Stimulated activated naive CD8-positive, alpha-beta T cell treated with anti-CD3 and anti-CD28 coated beads, Interleukin-15, Interleukin-2, amounts not matched to agents 100 U/mL and 50 U/mL, for 24 hours (primary cell): ENCODE measurements at regions not wholly inside any gene's neighbourhood (a gene's known extent, or its start where the extent isn't known, plus 50 kb on each side); places are given as distances from the start of the nearest gene placed in this dataset.
"Not testable (repeated sequence)": the region's sequence is repeated elsewhere in the genome, so short reads cannot be mapped to it uniquely, and the experiment has no call there.

Experiments used
- ATAC-seq: fragments of 150-1000 bp; cut with Tn5 transposase; one replicate; pipeline ENCODE4 v1.10.0; 2021
- DNase-seq: peaks from one replicate; pipeline ENCODE4 v3.0.0; 2021

DNA sequence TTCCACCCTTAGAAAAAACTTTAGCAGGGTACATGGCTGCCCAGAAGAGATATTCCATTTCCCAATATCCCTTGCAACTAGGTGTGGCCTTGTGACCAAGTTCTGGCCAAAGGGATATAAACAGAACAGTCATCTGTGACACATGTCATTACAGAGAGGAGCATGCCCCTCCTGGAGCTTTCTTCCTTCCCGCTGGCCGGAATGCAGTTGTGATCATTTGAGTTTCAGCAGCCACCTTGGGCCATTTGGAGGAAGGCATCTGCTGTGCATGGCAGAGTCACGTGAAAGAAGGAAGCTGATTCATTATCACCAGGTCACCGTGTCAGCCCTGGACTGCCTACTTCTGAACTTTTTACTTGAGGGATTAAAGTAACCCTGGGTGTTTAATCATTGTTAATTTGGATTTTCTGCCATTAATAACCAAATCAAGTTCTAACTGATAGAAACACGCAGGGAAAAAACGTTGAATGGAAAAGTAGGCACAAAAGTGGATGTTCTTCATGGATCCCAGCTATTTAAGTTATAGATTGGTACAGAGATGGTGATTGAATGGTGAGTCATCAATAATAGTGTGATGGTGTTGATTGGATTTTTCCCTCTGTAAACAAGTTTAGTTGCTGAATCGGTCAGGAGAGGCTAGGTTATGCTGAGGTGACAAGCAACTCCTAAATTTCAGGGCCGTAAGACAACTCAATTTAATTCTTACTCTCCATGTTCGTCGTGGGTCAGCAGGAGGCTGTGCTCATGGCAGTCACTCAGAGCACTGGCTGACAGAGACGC lies 80.7 kb upstream of the CCDC167 start:
- ATAC-seq (no peak), DNase-seq (no peak)

DNA sequence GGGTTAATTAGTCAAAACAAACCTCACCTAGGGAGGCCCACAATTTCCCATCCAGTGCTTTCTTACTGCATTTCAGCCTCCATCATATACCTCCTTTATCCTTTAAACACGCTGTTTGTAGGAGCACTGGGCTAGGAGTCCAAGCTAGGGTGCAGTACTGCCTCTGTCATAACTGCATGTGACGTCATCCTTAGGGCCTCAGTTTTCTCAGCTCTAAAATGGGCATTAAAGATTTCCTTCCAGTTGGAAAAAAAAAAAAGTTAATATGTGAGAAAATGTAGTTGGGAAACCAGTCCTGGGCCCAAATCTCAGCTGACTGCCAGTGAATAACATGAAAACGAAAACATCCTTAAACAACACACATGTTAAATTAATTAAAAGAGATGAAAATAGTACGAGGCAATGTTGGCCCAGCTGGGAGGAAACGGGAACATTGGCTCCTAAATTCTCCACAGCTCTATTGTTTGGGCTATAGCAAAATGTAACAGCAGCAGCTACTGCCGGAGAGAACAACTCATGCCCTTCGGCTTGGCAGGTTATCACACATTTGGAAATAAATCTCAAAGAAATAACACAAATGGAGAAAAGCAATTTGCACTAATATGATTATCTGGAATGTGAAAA lies 79.9 kb upstream of the CCDC167 start:
- ATAC-seq = no peak

DNA sequence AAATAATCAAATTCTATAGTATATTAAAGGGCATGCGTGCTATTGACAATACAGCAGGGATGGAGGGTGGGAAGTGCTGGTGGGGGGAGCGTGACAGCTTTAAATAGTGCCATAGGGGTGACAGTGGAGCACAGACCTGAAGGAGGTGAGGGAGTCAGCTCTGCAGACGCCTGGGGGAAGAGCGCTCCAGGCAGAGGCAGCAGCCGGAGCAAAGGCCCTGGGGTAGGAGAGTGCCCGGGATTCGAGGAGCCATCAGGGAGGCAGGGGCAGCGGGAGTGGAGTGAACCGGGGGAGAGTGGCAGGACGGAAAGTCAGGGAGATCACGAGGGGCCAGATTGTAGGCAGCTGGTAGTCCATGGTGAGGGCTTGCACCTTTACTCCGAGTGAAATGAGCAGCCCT lies 78.4 kb upstream of the CCDC167 start:
- ATAC-seq (no peak), DNase-seq (no peak)

More for the DNA sequence above, 79.9 kb upstream of the CCDC167 start:
- no peak for DNase-seq

DNA sequence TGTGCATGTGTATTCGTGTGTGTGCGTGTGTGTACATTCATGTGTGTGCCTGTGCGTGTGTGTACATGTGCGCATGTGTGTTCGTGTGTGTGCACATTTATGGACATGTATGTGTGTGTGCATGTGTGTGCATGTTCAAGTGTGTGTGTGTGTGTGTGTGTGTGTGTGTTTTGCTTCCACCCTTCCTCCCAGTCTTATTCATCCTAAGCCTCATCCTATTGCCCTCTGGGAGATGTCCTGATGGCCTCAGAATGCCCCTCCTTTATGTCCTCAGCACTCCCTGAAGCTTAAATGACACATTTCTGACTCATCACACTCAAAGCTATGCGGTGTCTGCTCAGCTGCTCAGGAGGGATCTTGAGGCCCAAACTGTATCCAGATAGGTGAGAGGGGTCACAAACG lies 76.6 kb upstream of the CCDC167 start:
- DNase-seq (no peak), ATAC-seq (peak; percentile 16)

DNA sequence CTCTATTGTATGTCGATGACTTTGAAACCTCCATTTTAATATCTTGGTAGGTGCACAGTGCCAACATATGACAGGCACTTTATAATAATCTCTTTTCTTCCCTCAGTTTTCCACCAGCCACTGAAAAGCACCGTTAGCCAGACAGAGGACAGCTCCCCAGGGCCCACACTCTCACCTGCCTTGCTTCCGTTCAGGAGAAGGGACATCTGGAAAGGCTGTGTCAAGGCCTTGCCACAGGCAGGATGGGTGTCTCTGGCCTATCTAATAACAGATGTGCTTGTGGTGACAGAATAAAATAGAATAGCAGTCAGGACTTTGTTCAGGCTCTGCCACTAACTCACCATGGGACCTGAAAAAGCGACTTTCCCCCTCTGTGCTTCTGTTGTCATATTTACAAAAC lies 75.5 kb upstream of the CCDC167 start:
- no peak for DNase-seq
- no peak for ATAC-seq

- no peak for ATAC-seq
- DNase-seq = no peak
Observed at GRCh38 chr6:37572334-37572733, 72.6 kb upstream of the CCDC167 start.

- DNase-seq (no peak), ATAC-seq (no peak)
Observed at GRCh38 chr6:37570482-37571133, 70.9 kb upstream of the CCDC167 start.

- no peak for ATAC-seq
- no peak for DNase-seq
Observed at GRCh38 chr6:37569743-37570481, 70.2 kb upstream of the CCDC167 start.

DNA sequence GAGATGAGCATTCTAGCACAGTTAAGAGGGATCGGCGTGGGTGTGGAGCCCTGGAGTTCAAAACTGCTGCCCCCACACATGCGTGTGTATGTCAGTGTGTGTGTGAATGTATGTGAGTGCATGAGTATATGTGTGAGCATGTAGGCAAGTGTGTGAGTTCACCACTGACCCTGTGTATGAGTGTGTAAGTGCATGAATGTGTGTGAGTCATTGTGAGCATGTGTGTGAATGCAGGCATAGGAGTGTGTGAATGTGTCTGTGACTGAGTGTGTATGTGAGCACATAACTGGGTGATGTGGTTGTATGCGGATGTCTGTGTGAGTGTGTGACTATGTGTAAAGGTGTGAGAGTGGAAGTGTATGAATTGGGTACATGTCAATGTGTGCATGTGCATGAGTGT lies 69.6 kb upstream of the CCDC167 start:
- ATAC-seq (no peak), DNase-seq (no peak)

GRCh38 chr6:37566950-37567349 lies 67.3 kb upstream of the CCDC167 start:
- DNase-seq = no peak
- no peak for ATAC-seq

DNA sequence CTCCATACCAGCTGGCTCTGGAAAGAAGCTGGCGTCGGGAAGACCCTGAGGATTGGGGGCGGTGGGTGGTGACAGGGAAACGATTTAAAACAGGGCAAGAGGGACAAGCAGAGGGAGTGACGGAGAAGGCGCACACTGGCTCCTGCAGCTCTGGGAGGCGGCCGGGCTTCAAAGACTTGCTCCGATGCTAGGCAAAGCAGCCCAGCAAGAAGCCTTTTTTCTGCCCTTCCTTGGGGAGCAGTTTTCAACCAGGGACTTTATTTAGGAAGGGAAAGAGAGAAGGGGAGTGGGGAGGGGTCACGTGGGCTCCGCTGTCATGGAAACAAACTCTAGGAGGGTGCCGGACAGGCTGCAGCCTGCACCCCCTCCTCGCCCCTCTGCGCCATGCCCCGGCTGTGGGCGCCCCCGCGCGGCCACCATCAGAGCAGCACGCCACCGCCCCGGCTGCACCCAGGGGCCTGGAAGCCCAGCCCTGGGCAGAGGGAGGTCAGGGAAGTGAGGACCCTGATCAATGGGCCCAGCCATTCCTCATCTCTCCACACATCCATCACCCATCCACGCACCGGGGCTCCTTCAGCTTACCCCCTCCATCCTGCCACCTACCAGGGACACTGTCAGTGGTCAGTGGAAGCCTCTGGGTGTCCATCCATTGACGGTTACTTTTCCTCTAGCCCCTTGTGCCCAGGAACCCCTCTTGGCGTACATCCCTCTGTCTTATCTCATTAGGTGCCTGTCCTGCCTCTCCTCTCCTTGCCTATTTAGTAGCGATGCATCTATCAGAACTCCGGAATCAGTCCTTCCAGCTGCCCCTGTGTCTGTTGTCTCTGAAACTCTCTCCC lies 66.6 kb upstream of the CCDC167 start:
- ATAC-seq = peak; percentile 87

GRCh38 chr6:37565267-37566110 lies 65.8 kb upstream of the CCDC167 start:
- no peak for DNase-seq

More for the DNA sequence above, 66.6 kb upstream of the CCDC167 start:
- peak; percentile 85 for DNase-seq

GRCh38 chr6:37562926-37563288 lies 63.2 kb upstream of the CCDC167 start:
- not testable (repeated sequence) for ATAC-seq, DNase-seq

More at GRCh38 chr6:37565267-37566110, 65.8 kb upstream of the CCDC167 start:
- no peak for ATAC-seq

- ATAC-seq = no peak
- DNase-seq = no peak
Observed at GRCh38 chr6:37561361-37561760, 61.7 kb upstream of the CCDC167 start.

- ATAC-seq = no peak
- no peak for DNase-seq
Observed at GRCh38 chr6:37560737-37561103, 61.0 kb upstream of the CCDC167 start.

DNA sequence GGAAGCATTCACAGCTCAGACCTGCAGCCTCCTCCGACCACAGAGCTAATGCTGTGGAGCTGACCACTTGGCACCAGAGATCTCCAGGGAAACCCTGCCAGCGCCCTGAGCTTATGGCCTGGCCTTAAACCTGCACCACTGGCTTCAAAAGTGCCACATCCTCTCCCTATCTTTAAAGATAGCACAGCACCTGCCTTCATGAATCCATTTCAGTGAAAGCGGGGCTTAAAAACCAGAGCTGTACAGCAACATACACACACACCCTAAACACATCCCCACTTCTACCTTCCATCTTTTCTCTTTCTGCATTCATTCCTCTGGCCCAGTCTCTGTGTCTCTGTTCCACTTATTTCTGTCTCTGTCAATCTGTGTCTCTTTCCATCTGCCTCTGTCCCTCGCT lies 59.8 kb upstream of the CCDC167 start:
- DNase-seq (no peak), ATAC-seq (no peak)

GRCh38 chr6:37559050-37559449 lies 59.4 kb upstream of the CCDC167 start:
- DNase-seq = no peak
- ATAC-seq = no peak

- ATAC-seq (no peak), DNase-seq (no peak)
Observed at GRCh38 chr6:37558646-37559045, 59.0 kb upstream of the CCDC167 start.

- DNase-seq = no peak
- ATAC-seq = no peak
Observed at GRCh38 chr6:37558168-37558567, 58.5 kb upstream of the CCDC167 start.

DNA sequence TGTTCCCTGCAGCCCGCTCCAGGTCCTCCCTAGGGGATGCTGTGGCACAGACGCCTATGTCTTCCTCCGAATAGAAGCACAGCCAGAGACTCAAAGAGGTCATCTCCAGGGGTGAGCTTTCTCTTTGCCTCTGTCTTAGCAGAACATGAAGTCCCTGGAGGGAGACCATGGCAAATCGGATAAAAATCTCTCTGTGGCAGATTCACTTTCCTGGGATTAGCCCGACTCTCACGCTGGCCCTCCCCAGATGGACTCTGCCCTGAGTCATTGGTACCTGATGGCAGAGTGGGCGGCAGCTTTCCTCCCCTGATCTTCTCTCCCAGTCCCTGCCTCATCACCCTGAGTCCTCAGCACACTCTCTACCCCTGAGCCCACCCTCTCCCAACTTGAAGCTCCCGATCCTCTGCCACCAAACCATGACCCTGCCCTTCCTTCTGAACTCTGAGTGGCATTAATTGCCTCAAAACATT lies 58.0 kb upstream of the CCDC167 start:
- DNase-seq (no peak), ATAC-seq (no peak)
